ENCODE measurements at regions not wholly inside any gene's neighbourhood (a gene's known extent, or its start where the extent isn't known, plus 50 kb on each side); places are given as distances from the start of the nearest gene placed in this dataset.
A peak's percentile ranks its signal among the peaks of the same experiment; 100 is the strongest.

- 81 to 92% (median 82%) methylated on average over 2 of the region's 2 CpGs for WGBS, 3 donors
- H3K4me1 ChIP-seq (ENCODE audit: control insufficient read depth in 3 of 3, insufficient read depth in 2 of 3, low read depth in 1 of 3, low read length in 2 of 3), result peaks cover 0 to 6% (median 4%) of the 10 kb centered on the region in 3 donors
- H3K27ac ChIP-seq (ENCODE audit: low read depth in 1 of 3, low read length in 2 of 3), result no peak overlapping the region
- no peak for FAIRE-seq
- H3K9me3 ChIP-seq (ENCODE audit: control insufficient read depth in 2 of 2, insufficient read depth in 1 of 2, low read depth in 1 of 2, low read length in 1 of 2), result peaks cover 0 to 4% of the 10 kb centered on the region in 2 donors
- H3K4me3 ChIP-seq (ENCODE audit: low read depth in 1 of 3, low read length in 3 of 3), result no peak overlapping the region
- DNase-seq, result no peak
- H3K36me3 ChIP-seq (ENCODE audit: control insufficient read depth in 3 of 3, insufficient read depth in 2 of 3, low read depth in 1 of 3, low read length in 3 of 3), result no peaks in the 10 kb centered on the region
- H3K27me3 ChIP-seq (ENCODE audit: control insufficient read depth in 3 of 3, insufficient read depth in 3 of 3, low read length in 3 of 3), result no peaks in the 10 kb centered on the region
Observed at GRCh38 chr15:68526784-68527183, 52.0 kb upstream of the CORO2B start.

- WGBS, 3 donors, result 2 to 24% (median 4%) methylated on average over 6 of the region's 6 CpGs
- Histone ChIP-seq H3K27ac (ENCODE audit: low read depth in 1 of 3, low read length in 2 of 3) (no peak overlapping the region), H3K27me3 (ENCODE audit: control insufficient read depth in 3 of 3, insufficient read depth in 3 of 3, low read length in 3 of 3) (no peaks in the 10 kb centered on the region), H3K9me3 (ENCODE audit: control insufficient read depth in 2 of 2, insufficient read depth in 1 of 2, low read depth in 1 of 2, low read length in 1 of 2) (peaks cover 0 to 7% of the 10 kb centered on the region in 2 donors), H3K4me3 (ENCODE audit: low read depth in 1 of 3, low read length in 3 of 3) (no peak overlapping the region), H3K4me1 (ENCODE audit: control insufficient read depth in 3 of 3, insufficient read depth in 2 of 3, low read depth in 1 of 3, low read length in 2 of 3) (peaks cover 0 to 6% (median 4%) of the 10 kb centered on the region in 3 donors), H3K36me3 (ENCODE audit: control insufficient read depth in 3 of 3, insufficient read depth in 2 of 3, low read depth in 1 of 3, low read length in 3 of 3) (no peaks in the 10 kb centered on the region)
- peak; percentile 41 to 81 for DNase-seq
- FAIRE-seq, result no peak
Observed at GRCh38 chr15:68528626-68529290, 50.0 kb upstream of the CORO2B start.

Measured in small intestine (tissue), 7 donors.